ENCODE measurements at regions not wholly inside any gene's neighbourhood (a gene's known extent, or its start where the extent isn't known, plus 50 kb on each side); places are given as distances from the start of the nearest gene placed in this dataset.

GRCh38 chr12:24374452-24374851, 425.0 kb upstream of the SOX5 start:
- no peak for TF ChIP-seq POLR2AphosphoS5 (IDR thresholded peaks at IDR 0.05; ENCODE audit: low read depth)
- no peak for TF ChIP-seq CTCF (IDR thresholded peaks at IDR 0.05; ENCODE audit: insufficient read depth, low read length)
